GM23338 (cell line): ENCODE measurements at regions not wholly inside any gene's neighbourhood (a gene's known extent, or its start where the extent isn't known, plus 50 kb on each side); places are given as distances from the start of the nearest gene placed in this dataset.

ENCODE experiments used
- ATAC-seq: fragments of 200-7000 bp; cut with Tn5 transposase; 3 replicates; pipeline ENCODE4 v1.9.1; 2020
- DNase-seq: peaks from one replicate; pipeline ENCODE4 v3.0.0-alpha.2; 2015; ENCODE audit warnings: low spot score
- H2AFZ ChIP-seq: fragments of 200-600 bp; sonication (generic); 2 replicates; pipeline ENCODE4 v1.8.0; 2016; ENCODE audit warnings: antibody characterized with exemption, mild to moderate bottlenecking, moderate library complexity
- H3F3A ChIP-seq: fragments of 200-600 bp; sonication (generic); replicated peaks from 2 replicates; pipeline ENCODE4 v1.8.0; 2017; ENCODE audit warnings: antibody characterized with exemption, mixed run types, low read depth
- H3K27ac ChIP-seq: fragments of 200-600 bp; sonication (generic); 2 replicates; pipeline ENCODE4 v1.6.1; 2016; ENCODE audit warnings: low read depth
- H3K27me3 ChIP-seq: fragments of 200-600 bp; sonication (generic); 2 replicates; pipeline ENCODE4 v1.8.0; 2016; ENCODE audit warnings: mild to moderate bottlenecking, mixed run types, moderate library complexity; ENCODE audit not compliant: insufficient read depth
- H3K36me3 ChIP-seq: fragments of 200-600 bp; sonication (generic); 2 replicates; pipeline ENCODE4 v1.8.0; 2016; ENCODE audit warnings: mild to moderate bottlenecking; ENCODE audit not compliant: insufficient read depth
- H3K4me1 ChIP-seq: fragments of 200-600 bp; sonication (generic); 2 replicates; pipeline ENCODE4 v1.8.0; 2016; ENCODE audit warnings: mild to moderate bottlenecking, moderate library complexity; ENCODE audit not compliant: insufficient read depth
- H3K4me2 ChIP-seq: fragments of 200-600 bp; sonication (generic); 2 replicates; pipeline ENCODE4 v1.7.1; 2017; ENCODE audit warnings: mixed run types
- H3K4me3 ChIP-seq: fragments of 200-600 bp; sonication (generic); 2 replicates; pipeline ENCODE4 v1.6.1; 2016; ENCODE audit warnings: mixed run types
- H3K79me2 ChIP-seq: fragments of 200-600 bp; sonication (generic); replicated peaks from 2 replicates; pipeline ENCODE4 v1.8.0; 2017; ENCODE audit warnings: mild to moderate bottlenecking; ENCODE audit not compliant: insufficient read depth
- H3K9me2 ChIP-seq: fragments of 200-600 bp; sonication (generic); 2 replicates; pipeline ENCODE4 v1.8.0; 2017; ENCODE audit not compliant: insufficient read depth
- H4K20me1 ChIP-seq: fragments of 200-600 bp; sonication (generic); replicated peaks from 2 replicates; pipeline ENCODE4 v1.8.0; 2017; ENCODE audit warnings: mild to moderate bottlenecking; ENCODE audit not compliant: insufficient read depth
- H3K27ac Mint-ChIP-seq: 2 replicates; pipeline ENCODE4 v1.8.0; 2020; ENCODE audit warnings: inconsistent platforms, mild to moderate bottlenecking, moderate library complexity, mixed read lengths
- H3K27me3 Mint-ChIP-seq: 3 replicates; pipeline ENCODE4 v1.8.0; 2022; ENCODE audit warnings: low read depth, mild to moderate bottlenecking, moderate library complexity, mixed read lengths, inconsistent platforms; ENCODE audit not compliant: insufficient read depth, poor library complexity
- H3K36me3 Mint-ChIP-seq: 3 replicates; pipeline ENCODE4 v1.8.0; 2021; ENCODE audit warnings: low read depth, mild to moderate bottlenecking, inconsistent platforms, moderate library complexity, mixed read lengths
- H3K4me1 Mint-ChIP-seq: 3 replicates; pipeline ENCODE4 v1.8.0; 2020; ENCODE audit warnings: mild to moderate bottlenecking, inconsistent platforms, mixed read lengths
- H3K4me3 Mint-ChIP-seq: 3 replicates; pipeline ENCODE4 v1.8.0; 2021; ENCODE audit warnings: moderate library complexity, mild to moderate bottlenecking, inconsistent platforms, mixed read lengths
- H3K9me3 Mint-ChIP-seq: 3 replicates; pipeline ENCODE4 v1.8.0; 2020; ENCODE audit warnings: moderate library complexity, mild to moderate bottlenecking, inconsistent platforms, mixed read lengths
- CREB1 ChIP-seq: fragments of 250-450 bp; sonication (Bioruptor Pico); IDR thresholded peaks from 2 replicates; pipeline ENCODE4 v1.5.0; 2020; ENCODE audit warnings: low read depth, mild to moderate bottlenecking, moderate library complexity
- CTCF ChIP-seq, 2 experiments: fragments of 200-600 bp in 1 of 2; sonication (generic) in 1 of 2; conservative IDR thresholded peaks; 2 replicates each; pipeline versions ENCODE4 v1.5.1 to v1.6.1; 2016 to 2017; ENCODE audit warnings: antibody characterized with exemption in 2 of 2, low read depth in 2 of 2, mild to moderate bottlenecking in 2 of 2, moderate library complexity in 1 of 2
- ETS1 ChIP-seq: IDR thresholded peaks from 2 replicates; pipeline ENCODE4 v1.6.1; 2016; ENCODE audit warnings: antibody characterized with exemption
- EZH2 ChIP-seq: fragments of 200-600 bp; sonication (generic); IDR thresholded peaks from one replicate; pipeline ENCODE4 v1.8.0; 2017; ENCODE audit warnings: antibody characterized with exemption, mild to moderate bottlenecking, low read depth; ENCODE audit not compliant: unreplicated experiment
- EZH2phosphoT487 ChIP-seq: fragments of 200-600 bp; sonication (generic); IDR thresholded peaks from one replicate; pipeline ENCODE4 v1.8.1; 2018; ENCODE audit warnings: antibody characterized with exemption; ENCODE audit not compliant: unreplicated experiment
- JUNB ChIP-seq: IDR thresholded peaks from one replicate; pipeline ENCODE4 v1.6.1; 2016; ENCODE audit warnings: antibody characterized with exemption; ENCODE audit not compliant: unreplicated experiment
- NANOG ChIP-seq: IDR thresholded peaks from 2 replicates; pipeline ENCODE4 v1.6.1; 2016; ENCODE audit warnings: antibody characterized with exemption, borderline replicate concordance
- REST ChIP-seq: IDR thresholded peaks from one replicate; pipeline ENCODE4 v1.6.1; 2018; ENCODE audit warnings: antibody characterized with exemption; ENCODE audit not compliant: unreplicated experiment
- ZNF331 ChIP-seq: fragments of 250-450 bp; sonication (Bioruptor Pico); IDR thresholded peaks from 2 replicates; pipeline ENCODE4 v1.5.0; 2020; ENCODE audit warnings: low read depth, mild to moderate bottlenecking, moderate library complexity
- ZNF462 ChIP-seq: fragments of 250-450 bp; sonication (Bioruptor Pico); IDR thresholded peaks from 2 replicates; pipeline ENCODE4 v1.5.0; 2020; ENCODE audit warnings: mild to moderate bottlenecking, moderate library complexity

GRCh38 chr6:163797296-163797845 is 382.9 kb downstream of the QKI start (continued):
- TF ChIP-seq ZNF462 (CRISPR knock-in tag) = no peak
- no peak for TF ChIP-seq NANOG
- no peak for TF ChIP-seq EZH2phosphoT487

- no peaks in the 10 kb centered on the region for H3F3A ChIP-seq
- ATAC-seq = no peak
- H4K20me1 ChIP-seq = no peaks in the 10 kb centered on the region
- H3K36me3 ChIP-seq = no peaks in the 10 kb centered on the region
- peaks cover 8% of the 10 kb centered on the region; the same call in 2 of the 3 replicates for H3K4me1 Mint-ChIP-seq
- no peak overlapping the region for H3K4me2 ChIP-seq
- no peaks in the 10 kb centered on the region for H3K27me3 Mint-ChIP-seq
- no peaks in the 10 kb centered on the region for H3K4me1 ChIP-seq
- H3K27ac Mint-ChIP-seq = no peak overlapping the region
- H3K27ac ChIP-seq = no peak overlapping the region
- no peak for DNase-seq
- no peaks in the 10 kb centered on the region for H3K27me3 ChIP-seq
- H3K9me3 Mint-ChIP-seq = no peaks in the 10 kb centered on the region
- H2AFZ ChIP-seq = no peak overlapping the region
- H3K79me2 ChIP-seq = no peaks in the 10 kb centered on the region
- H3K4me3 ChIP-seq = no peak overlapping the region
- H3K9me2 ChIP-seq = peaks cover 8% of the 10 kb centered on the region
- H3K4me3 Mint-ChIP-seq = no peak overlapping the region
- no peaks in the 10 kb centered on the region for H3K36me3 Mint-ChIP-seq
- no peak for TF ChIP-seq EZH2
- TF ChIP-seq EZH2phosphoT487 = no peak
- no peak for TF ChIP-seq CTCF (conservative IDR thresholded peaks at IDR 0.05; ENCODE audit: low read depth in 2 of 2)
- TF ChIP-seq ZNF331 (CRISPR knock-in tag) = no peak
- TF ChIP-seq REST = no peak
- no peak for TF ChIP-seq NANOG
- TF ChIP-seq CREB1 = no peak
- no peak for TF ChIP-seq ETS1
- no peak for TF ChIP-seq JUNB
Measured at GRCh38 chr6:163793011-163793983, 378.8 kb downstream of the QKI start.
